GM12872 (cell line): ENCODE measurements at regions not wholly inside any gene's neighbourhood (a gene's known extent, or its start where the extent isn't known, plus 50 kb on each side); places are given as distances from the start of the nearest gene placed in this dataset.

Experiments
- TF ChIP-seq, protein P1 (sequence below): IDR thresholded peaks from 3 replicates; pipeline ENCODE4 v1.5.1; 2011; ENCODE audit warnings: low read depth, mild to moderate bottlenecking, low read length, moderate library complexity; ENCODE audit not compliant: insufficient read depth

DNA sequence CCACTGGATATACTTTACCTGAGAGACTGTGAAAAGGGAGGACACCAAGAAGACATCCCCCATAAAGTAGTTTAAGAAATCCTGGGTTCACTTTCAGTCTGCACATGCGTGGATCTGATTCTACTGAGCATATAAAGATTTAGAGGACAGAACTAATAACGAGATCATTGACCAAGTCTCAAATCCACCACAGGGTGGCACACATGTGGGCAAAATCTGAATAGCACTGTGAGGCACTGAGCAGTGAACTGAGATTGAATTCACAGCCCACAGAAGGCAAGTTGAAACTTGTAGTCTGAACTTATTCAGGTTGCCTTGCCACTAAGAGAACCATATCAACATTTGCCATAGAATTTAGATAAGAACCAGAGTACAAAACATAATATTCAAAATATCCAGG lies 818.6 kb downstream of the GRID1 start:
- TF ChIP-seq, protein P1, sequence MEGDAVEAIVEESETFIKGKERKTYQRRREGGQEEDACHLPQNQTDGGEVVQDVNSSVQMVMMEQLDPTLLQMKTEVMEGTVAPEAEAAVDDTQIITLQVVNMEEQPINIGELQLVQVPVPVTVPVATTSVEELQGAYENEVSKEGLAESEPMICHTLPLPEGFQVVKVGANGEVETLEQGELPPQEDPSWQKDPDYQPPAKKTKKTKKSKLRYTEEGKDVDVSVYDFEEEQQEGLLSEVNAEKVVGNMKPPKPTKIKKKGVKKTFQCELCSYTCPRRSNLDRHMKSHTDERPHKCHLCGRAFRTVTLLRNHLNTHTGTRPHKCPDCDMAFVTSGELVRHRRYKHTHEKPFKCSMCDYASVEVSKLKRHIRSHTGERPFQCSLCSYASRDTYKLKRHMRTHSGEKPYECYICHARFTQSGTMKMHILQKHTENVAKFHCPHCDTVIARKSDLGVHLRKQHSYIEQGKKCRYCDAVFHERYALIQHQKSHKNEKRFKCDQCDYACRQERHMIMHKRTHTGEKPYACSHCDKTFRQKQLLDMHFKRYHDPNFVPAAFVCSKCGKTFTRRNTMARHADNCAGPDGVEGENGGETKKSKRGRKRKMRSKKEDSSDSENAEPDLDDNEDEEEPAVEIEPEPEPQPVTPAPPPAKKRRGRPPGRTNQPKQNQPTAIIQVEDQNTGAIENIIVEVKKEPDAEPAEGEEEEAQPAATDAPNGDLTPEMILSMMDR: peak; percentile 42; the same call in 2 of the 3 replicates
